HG02642 (cell line): ENCODE measurements at regions not wholly inside any gene's neighbourhood (a gene's known extent, or its start where the extent isn't known, plus 50 kb on each side); places are given as distances from the start of the nearest gene placed in this dataset.

Experiments
- ATAC-seq: cut with Tn5 transposase; IDR thresholded peaks from one replicate; pipeline ENCODE4 v1.9.1; 2021; ENCODE audit warnings: mild to moderate bottlenecking; ENCODE audit not compliant: unreplicated experiment, poor library complexity

DNA sequence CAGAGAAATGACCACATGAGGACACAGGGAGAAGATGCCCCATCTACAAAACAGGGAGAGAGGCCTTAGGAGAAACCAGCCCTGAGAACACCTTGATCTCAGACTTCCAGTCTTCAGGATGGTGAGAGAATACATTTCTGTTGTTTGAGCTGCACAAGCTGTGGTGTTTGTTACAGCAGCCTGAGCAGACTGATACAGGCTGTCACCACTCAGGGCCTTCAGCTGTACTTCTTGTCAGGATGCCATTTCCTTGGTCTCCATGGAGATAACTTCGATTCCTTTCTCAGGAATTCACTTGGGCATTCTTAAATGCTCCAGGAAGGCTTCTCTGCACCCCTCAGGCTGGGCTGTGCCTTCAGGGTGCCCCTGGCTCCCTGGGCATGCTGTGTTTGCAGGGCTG is 85.7 kb upstream of the IGFBP3 start:
- ATAC-seq: no peak

DNA sequence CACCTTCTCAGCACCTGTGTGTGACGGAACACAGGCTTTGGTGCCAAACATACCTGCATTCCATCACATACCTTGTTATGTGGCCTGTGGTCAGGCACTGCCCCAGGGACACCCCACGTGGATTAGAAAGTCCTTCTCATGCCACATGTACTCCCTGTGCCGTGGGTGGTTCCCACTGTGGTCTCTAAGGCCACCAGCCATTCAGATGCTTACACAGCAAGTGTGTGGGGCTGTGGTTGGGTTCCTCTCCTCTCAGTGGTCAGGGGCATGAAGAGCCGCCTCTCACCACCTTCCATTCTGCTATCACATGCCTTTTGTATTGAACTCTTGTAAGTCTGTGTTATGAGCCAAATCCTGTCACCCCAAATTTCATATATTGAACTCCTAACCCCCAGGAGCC is 85.1 kb upstream of the IGFBP3 start:
- no peak for ATAC-seq

DNA sequence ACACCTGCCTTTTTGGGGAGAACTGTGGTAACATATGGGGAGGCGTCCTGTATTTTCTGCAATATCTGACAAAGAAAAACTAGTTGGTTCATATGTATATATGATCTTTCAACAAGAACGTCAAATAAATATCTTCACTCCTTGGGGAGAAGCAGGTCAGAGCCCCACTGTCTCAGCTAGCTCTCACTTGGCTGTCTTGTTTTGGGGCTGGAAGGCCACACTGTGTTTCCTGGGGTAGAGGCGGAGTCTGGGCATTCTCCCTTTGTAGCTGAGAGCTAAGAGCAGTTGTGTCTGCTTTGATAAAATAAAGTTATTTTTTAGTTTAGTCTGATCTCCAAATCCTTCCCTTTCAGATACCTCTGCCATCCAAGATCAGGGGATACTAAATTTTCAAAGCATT is 83.9 kb upstream of the IGFBP3 start:
- ATAC-seq: no peak

DNA sequence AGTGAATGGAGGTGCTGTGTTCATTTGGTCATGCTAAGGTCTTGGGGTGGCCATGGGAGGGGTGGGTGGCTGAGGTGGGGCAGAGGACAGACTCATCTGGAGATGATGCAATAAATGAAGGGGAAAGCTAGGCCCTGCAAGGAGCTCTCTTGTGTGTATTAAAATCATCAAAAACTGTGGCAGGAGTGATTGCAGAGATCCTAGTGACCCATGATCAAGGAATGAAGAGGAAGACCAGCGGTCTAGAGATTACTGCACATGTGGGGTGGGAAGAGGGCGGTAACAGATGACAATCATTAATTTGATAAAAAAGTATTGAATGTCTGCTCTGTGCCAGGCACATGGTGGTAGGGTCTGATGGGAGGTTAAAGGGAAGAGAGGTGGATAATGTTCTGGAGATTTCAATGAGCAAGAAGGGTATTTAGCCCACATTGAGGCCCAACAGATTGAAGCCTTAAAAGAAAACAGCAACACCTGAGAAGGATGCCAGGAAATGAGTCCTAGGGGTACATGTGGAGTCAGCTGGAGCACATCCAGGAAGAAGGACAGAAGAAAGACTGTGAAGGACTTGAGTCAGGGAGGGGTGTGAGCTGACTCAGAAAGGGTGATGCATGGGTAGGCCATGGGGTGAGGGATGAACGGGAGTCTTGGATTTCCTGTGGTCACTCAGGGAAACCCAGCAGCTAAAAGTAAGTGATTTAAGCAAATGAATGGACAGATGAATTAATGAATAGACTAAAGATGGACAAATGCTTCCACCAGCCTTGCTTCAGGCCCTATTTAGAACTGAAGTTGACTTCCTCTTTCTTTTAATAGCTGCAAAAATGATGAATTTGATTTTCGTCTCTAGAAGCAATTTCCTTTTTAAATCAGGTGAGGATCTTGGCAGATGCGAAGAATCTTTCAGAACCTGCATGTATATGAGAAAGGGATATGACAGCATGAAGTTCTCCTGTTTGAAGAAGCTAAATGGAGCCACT is 83.1 kb upstream of the IGFBP3 start:
- no peak for ATAC-seq

DNA sequence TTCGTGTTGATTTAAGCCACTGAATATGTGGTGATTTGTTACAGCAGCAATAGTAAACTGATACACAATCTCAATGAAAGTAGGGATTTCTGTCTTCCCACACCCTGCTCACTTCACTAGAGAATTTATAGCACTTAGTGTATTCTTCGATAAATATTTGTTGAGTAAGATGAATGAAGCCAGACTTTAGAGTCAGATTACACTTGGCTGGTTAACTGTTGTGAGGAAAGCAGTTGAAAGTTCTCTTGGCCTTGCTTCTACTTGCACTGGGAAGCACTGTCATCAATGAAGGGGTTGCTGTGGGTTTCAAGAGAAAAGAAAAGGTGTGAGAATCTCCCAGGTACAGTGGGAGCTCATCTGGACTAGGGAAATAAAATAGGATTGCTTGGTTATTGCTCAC is 82.1 kb upstream of the IGFBP3 start:
- ATAC-seq: no peak

DNA sequence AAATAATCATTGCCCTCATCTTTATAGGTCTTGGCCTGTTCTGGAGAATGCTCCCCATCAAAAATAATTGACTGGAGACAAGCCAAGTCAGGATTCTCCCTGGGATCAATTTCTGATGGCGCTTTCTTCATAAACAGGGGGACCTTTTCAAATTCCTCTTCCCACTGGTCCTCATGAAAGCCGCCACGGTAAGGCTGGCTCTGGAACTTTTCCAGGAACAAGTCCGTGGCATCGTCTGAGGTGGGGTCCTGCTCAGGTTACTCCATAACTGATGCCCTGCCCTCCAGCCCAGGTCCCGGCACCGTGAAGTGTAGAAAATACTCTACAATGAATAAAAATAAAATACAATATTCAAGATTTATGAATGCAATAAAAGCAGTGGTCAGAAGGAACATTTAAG is 79.4 kb upstream of the IGFBP3 start:
- no peak for ATAC-seq

DNA sequence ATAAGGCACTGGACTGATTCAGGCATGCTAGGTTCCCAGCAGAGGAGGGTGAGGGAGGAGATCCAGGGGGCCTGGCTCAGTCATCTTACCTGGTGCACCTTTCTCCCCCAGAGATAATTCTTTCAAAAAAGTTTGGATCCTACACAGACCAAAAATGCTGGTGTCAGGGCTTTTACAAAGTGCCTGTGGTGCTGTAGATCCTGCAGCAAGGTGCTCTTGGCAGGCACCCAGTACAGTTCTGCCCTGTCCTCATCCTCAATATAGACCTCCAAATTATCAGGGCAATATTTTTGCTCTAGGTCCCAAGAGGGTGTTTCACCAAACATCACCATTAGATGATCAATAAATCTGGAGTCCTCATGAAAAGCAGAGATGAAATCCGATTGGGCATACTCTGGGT is 78.5 kb upstream of the IGFBP3 start:
- no peak for ATAC-seq

DNA sequence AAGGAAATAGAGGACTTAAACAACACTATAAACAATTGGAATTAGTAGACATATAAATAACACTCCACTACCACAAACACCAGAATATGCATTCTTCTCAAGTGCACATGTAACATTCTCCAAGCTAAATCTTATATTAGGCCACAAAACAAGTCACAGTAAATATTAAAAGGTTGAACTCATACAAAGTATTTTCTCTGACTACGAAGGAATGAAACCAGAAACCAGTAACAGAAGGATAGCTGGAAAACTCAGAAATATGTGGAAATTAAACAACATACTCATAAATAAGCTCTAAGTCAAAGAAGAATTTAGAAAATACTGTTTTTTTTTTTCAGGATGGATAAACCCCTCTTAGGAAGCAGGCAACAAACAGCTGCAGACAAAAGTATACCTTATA is 77.4 kb upstream of the IGFBP3 start:
- ATAC-seq: no peak

DNA sequence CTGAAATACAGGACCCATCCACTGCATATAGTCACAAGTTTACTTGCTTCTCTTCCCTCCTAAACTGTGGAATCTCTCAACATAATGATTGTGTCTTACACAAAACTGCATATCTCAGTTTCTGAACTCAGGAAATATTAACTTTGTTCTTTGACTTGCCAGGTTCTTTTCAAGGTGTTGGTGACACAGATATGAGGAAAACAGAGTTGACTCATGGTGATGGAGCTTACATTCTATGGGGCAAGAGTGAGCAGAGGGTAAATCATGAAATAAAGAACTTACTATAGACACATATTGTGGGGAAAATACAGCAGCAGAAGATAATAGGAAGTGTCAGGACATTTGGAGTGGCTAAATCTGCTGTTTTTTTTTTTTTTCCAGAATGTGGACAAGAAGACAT is 72.5 kb upstream of the IGFBP3 start:
- no peak for ATAC-seq

DNA sequence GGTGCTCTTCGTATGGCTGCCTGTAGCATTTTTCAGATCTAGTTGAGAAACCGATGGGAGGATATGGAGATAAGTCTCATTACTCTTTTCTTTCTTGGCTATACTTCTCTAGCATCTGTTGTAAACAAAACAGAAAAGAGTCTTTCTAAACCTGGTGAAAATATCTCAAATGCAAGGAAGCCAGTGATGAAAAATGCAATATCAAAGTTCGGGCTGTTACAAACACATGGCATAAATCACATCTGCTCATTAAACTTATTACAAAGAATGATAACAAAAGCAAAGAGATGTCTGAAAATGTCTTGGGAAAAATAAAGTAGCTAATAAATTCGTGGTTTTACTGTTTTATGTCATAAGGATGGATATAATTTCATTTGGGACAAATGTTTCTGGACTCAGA is 71.8 kb upstream of the IGFBP3 start:
- ATAC-seq: no peak

DNA sequence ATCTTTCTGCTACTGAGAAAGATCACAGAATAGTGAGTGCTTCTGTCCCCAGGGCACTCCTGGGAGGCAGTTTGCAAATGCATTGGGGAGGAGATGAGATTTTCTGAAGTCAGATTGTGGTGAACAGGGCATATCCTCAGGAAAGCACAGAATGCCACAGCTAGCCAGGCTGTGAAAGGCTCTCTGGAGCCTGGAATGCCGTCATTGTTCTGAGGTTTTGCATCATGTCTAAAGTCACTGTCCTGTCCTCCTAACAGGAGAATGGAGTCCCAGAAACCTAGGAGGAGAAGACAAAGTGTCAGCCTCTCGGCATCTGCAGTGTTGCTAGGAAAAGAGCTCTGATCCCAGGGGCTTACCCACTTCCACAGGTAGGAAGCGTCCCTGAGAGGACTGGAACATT is 69.2 kb upstream of the IGFBP3 start:
- no peak for ATAC-seq

DNA sequence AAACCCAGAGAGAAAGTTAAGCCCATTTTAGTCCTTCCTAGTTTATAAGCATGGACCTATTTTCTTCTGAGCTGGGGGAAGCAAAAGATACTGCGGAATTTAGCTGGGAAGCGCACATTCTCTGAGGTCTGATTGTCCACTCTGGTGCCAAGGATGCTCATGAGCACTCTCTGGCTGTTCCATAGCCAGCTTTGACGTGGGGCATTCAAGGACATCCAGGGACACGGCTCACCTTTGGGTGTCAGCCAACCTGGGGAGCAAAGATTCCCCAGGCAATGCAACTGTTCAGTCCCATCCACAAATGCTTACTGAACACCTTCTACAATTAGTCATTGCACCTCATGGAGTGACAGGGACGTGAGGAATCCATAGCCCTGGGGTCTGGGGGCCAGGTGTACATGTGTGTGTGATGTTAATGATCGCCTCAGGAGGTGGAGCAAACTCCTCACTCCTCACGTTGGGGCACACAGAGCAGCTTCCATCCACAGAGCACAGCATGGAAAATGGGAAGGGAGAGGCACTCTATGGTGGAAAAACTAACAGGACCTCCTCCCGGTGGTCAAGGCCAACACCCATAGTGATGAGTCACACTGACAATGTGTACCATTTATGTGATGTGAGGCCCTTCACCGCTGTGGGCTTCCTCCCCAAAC is 67.5 kb upstream of the IGFBP3 start:
- no peak for ATAC-seq

DNA sequence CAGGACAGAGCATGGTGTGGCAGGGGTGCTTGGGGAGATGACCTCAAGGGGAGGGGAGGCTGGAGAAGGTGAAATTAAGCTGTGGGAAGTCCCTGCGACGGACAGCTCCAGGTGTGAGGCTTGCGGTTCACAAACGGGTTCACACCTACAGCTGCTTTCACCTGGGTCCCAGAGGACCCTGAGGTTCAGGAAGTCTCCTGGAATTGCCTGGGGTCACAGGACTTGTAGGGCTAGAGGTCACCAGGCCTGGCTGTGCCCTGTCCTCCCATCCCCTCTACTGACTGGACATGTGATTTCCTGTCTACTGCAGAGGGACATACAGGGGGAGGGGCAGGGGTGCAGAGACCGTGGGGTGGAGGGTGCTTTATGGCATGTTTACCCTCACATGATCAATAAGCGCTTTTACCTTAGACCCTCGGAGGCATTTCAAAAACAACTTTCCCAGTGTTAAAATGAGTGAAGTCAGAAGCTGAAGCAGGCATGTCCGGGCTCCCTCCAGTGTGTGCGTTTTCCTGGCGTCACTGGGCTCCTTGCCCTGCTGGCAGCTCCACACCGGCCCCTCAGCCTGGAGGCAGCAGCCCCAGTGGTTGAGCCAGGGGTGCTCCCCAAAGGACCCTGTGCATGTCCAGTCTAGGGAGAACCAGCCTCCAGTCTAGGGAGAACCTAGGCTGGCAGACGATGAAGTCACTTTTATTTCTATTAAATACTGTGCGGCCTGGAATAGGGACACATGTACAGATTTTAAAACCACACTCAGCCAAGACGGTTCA is 66.6 kb upstream of the IGFBP3 start:
- no peak for ATAC-seq

DNA sequence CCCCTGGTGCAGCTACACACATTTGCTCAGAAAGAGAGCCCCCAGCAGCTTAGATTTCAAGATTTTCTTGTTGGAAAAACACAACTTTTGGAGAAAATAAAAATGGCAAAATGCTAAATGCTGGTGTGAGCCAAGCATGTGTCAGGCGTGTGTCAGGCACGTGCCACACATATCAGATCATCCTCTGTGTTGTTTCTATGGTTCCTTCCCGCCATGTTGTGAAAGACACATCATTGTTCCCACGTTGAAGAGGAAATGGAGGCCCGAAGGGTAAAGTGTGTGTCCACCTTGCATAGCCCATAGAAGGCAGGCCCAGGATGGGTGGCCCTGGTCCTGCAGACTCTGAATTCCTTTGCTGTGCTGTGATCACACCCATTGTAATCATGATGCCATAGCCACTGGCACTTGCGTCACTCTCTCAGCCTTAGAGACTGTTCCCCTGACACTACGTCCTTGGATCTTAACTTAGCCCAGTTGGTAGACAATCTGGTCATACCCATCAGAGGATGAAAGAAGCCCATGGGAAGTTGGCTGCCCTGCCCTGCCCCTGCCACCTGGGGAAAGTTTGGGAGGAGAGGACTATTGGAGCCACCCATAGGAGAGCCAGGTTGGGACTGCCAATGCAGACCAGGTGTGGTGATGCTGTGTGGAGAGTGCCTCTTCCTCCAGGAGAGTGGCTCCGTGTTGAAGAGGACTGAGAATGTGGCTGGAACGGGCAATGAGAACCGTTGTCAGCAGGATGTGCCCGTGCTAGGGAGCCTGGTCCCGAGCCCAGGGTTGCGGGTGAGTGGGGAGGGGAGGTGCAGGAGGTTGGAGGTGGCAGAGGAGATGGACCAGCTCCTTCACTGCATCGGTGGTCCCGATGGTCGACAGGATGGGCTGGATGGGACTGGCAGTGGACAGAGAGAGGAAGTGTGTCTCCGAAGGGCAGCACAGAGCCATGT is 65.6 kb upstream of the IGFBP3 start:
- ATAC-seq: no peak

DNA sequence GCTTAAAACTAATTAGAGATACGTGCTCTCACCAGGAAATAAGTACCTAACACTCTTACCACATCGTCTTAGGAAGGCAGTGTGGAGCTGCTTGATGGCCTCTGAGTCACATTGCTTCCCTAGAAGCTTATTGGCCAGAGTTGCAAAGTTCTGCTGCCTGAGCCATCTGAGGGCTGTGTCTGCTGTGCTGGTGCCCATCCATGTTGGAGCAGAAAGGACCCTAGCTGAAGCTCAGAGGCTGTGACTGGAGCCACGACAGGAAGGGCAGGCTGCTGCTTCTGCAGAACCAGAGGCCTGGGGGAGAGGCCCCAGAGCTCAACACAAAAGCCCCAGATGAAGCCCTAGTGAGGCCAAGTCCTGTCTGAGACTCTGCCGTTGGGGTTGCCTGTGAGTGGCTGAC is 64.8 kb upstream of the IGFBP3 start:
- no peak for ATAC-seq

DNA sequence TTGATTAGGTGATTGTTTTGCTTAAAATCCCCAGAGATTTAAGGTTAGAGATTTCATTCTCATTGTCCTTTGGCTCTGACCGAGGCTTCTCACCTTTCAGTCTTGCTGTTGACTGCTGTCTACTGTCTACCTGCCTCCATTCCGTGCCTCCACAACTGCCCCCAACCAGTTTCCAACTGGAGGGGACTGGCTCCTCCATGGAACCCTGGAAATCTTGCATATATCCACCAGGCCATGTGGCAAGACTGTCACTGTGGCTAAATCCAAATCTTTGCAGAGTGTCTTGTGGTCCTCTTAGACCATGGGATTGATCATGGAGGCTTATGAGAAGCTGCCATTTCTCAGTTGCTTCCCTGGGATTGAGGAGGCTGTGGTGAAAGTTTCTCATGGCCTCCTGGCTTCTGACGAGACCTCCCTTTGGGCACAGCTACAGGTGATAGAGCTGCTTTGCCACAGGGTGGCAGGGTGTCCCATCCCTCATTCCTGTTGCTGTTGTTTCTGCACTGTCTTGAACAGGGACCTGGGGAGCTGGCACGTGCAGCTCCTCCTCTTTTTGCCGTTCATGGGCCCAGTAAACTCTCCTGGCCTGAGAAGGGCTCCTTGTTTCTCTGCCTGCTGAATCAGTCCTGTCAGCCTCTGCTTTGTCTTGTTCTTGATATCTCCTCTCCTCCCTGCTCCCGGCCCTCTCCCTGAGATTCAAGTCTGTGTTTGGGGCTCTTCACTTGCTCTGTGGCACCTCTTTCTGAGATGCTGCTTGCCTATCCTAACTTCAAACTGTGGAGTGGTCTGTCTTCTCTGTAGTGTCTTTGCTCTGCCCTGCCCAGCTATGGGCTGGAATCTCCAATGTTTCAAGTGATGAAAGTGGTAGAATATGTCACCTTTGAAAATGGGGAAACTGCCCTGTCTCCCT is 63.6 kb upstream of the IGFBP3 start:
- no peak for ATAC-seq

DNA sequence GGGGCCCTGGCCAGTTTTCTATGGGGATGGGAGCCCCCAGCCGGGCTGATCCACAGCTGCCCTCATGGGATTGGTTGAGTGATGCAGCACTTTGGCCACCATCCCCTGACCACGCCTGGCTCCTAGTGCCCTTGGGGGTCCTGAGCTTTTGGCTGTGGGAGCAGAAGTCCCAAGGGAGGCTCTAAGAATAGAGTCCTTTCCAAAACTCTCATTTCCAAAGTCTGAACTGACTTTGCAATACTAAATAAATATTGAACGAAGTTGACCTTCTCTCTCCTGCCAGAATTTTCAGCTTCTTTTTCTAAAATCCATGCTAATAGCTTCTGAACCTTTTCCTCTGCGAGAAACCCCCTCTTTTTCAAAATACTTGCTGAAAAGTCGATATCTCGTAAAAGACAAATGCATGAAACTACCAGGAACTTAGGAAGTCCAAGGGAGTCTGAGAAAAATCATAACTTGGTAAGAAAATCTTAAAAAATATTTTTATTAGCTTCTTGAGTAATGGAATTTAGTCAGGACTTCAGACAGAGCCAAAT is 62.7 kb upstream of the IGFBP3 start:
- ATAC-seq: no peak

DNA sequence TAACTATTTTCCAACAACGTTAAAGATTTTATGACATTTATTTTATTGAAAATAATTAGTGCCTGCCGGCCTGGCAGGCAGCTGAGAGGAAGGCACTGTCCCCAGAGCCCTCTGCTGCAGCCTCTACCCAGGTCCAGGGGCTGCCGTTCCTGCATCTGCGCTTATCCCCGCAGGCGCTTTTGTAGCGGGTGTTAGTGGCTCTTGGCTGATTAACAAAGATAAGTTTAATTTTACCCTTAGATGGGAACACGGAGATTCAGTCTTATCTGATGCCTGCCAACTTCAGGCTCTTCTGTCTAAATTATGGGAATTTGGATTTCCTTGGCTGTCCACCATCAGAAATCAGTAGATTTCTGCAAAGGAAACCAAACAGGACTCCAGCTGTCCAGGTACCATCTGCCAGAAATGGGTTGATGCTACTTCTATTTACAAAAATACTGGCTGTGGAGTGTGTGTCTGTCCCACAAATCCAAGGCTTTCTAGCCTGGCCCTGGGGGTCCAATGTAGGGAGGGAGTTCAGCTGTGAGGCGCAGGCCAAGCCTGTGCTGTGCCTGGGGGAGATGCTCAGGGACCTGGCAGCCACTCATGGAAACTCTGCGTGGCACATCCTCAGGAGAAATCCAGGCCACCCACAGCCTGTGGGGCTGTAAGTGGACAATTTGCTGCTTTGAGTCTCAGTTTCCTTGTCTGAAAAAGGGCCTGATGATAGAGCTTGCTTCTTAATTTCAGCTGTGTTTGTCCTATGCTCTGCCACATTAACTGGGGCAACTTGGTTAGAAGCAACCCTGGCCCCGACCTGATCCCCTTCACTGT is 62.0 kb upstream of the IGFBP3 start:
- ATAC-seq: no peak
